ENCODE measurements at regions not wholly inside any gene's neighbourhood (a gene's known extent, or its start where the extent isn't known, plus 50 kb on each side); places are given as distances from the start of the nearest gene placed in this dataset.

GRCh38 chr5:107124376-107124775 is 546.4 kb downstream of the EFNA5 start:
- in situ Hi-C loops (cut with HindIII; ENCODE audit: low pct_ligation_motif_present, low pct_unique_long_range_greater_than_20kb, low sequenced_read_pairs), result no loop called here
- no peak for DNase-seq

GRCh38 chr5:107123014-107123413 is 547.7 kb downstream of the EFNA5 start:
- in situ Hi-C loops (cut with HindIII; ENCODE audit: low pct_ligation_motif_present, low pct_unique_long_range_greater_than_20kb, low sequenced_read_pairs), result no loop called here
- DNase-seq, result no peak

- in situ Hi-C loops (cut with HindIII; ENCODE audit: low pct_ligation_motif_present, low pct_unique_long_range_greater_than_20kb, low sequenced_read_pairs), result no loop called here
- no peak for DNase-seq
Observed at GRCh38 chr5:107121793-107122519, 548.8 kb downstream of the EFNA5 start.

- in situ Hi-C loops (cut with HindIII; ENCODE audit: low pct_ligation_motif_present, low pct_unique_long_range_greater_than_20kb, low sequenced_read_pairs), result no loop called here
- DNase-seq, result no peak
Observed at GRCh38 chr5:107119656-107120055, 551.1 kb downstream of the EFNA5 start.

- no peak for DNase-seq
- in situ Hi-C loops (cut with HindIII; ENCODE audit: low pct_ligation_motif_present, low pct_unique_long_range_greater_than_20kb, low sequenced_read_pairs), result no loop called here
Observed at GRCh38 chr5:107118184-107119019, 552.3 kb downstream of the EFNA5 start.

GRCh38 chr5:107112216-107112615 is 558.5 kb downstream of the EFNA5 start:
- in situ Hi-C loops (cut with HindIII; ENCODE audit: low pct_ligation_motif_present, low pct_unique_long_range_greater_than_20kb, low sequenced_read_pairs), result no loop called here
- no peak for DNase-seq

GRCh38 chr5:107104040-107104995 is 566.4 kb downstream of the EFNA5 start:
- DNase-seq, result peak; percentile 63
- in situ Hi-C loops (cut with HindIII; ENCODE audit: low pct_ligation_motif_present, low pct_unique_long_range_greater_than_20kb, low sequenced_read_pairs), result no loop called here

GRCh38 chr5:107103522-107103921 is 567.2 kb downstream of the EFNA5 start:
- in situ Hi-C loops (cut with HindIII; ENCODE audit: low pct_ligation_motif_present, low pct_unique_long_range_greater_than_20kb, low sequenced_read_pairs), result no loop called here
- DNase-seq, result no peak

- DNase-seq, result no peak
- in situ Hi-C loops (cut with HindIII; ENCODE audit: low pct_ligation_motif_present, low pct_unique_long_range_greater_than_20kb, low sequenced_read_pairs), result no loop called here
Observed at GRCh38 chr5:107100121-107100520, 570.6 kb downstream of the EFNA5 start.

GRCh38 chr5:107099506-107099905 is 571.2 kb downstream of the EFNA5 start:
- DNase-seq, result no peak
- in situ Hi-C loops (cut with HindIII; ENCODE audit: low pct_ligation_motif_present, low pct_unique_long_range_greater_than_20kb, low sequenced_read_pairs), result no loop called here

GRCh38 chr5:107092695-107093094 is 578.0 kb downstream of the EFNA5 start:
- in situ Hi-C loops (cut with HindIII; ENCODE audit: low pct_ligation_motif_present, low pct_unique_long_range_greater_than_20kb, low sequenced_read_pairs), result no loop called here
- no peak for DNase-seq

GRCh38 chr5:107090506-107090905 is 580.2 kb downstream of the EFNA5 start:
- in situ Hi-C loops (cut with HindIII; ENCODE audit: low pct_ligation_motif_present, low pct_unique_long_range_greater_than_20kb, low sequenced_read_pairs), result no loop called here
- DNase-seq, result no peak

- in situ Hi-C loops (cut with HindIII; ENCODE audit: low pct_ligation_motif_present, low pct_unique_long_range_greater_than_20kb, low sequenced_read_pairs), result no loop called here
- DNase-seq, result no peak
Observed at GRCh38 chr5:107088907-107089306, 581.8 kb downstream of the EFNA5 start.

- in situ Hi-C loops (cut with HindIII; ENCODE audit: low pct_ligation_motif_present, low pct_unique_long_range_greater_than_20kb, low sequenced_read_pairs), result no loop called here
- no peak for DNase-seq
Observed at GRCh38 chr5:107085572-107085971, 585.2 kb downstream of the EFNA5 start.

GRCh38 chr5:107074996-107075395 is 595.7 kb downstream of the EFNA5 start:
- in situ Hi-C loops (cut with HindIII; ENCODE audit: low pct_ligation_motif_present, low pct_unique_long_range_greater_than_20kb, low sequenced_read_pairs), result no loop called here
- peak; percentile 38 for DNase-seq

- in situ Hi-C loops (cut with HindIII; ENCODE audit: low pct_ligation_motif_present, low pct_unique_long_range_greater_than_20kb, low sequenced_read_pairs), result no loop called here
- DNase-seq, result no peak
Observed at GRCh38 chr5:107072967-107073366, 597.8 kb downstream of the EFNA5 start.

- DNase-seq, result no peak
- in situ Hi-C loops (cut with HindIII; ENCODE audit: low pct_ligation_motif_present, low pct_unique_long_range_greater_than_20kb, low sequenced_read_pairs), result no loop called here
Observed at GRCh38 chr5:107072440-107072839, 598.3 kb downstream of the EFNA5 start.

GRCh38 chr5:107068782-107069181 is 602.0 kb downstream of the EFNA5 start:
- in situ Hi-C loops (cut with HindIII; ENCODE audit: low pct_ligation_motif_present, low pct_unique_long_range_greater_than_20kb, low sequenced_read_pairs), result no loop called here
- DNase-seq, result no peak

- no peak for DNase-seq
- in situ Hi-C loops (cut with HindIII; ENCODE audit: low pct_ligation_motif_present, low pct_unique_long_range_greater_than_20kb, low sequenced_read_pairs), result no loop called here
Observed at GRCh38 chr5:107067395-107067794, 603.3 kb downstream of the EFNA5 start.
